CD4-positive, alpha-beta memory T cell (primary cell): ENCODE measurements at regions not wholly inside any gene's neighbourhood (a gene's known extent, or its start where the extent isn't known, plus 50 kb on each side); places are given as distances from the start of the nearest gene placed in this dataset.

Experiments used
- CTCF ChIA-PET: fragments of 350-600 bp; sonication (Branson Sonifier 250); formaldehyde crosslinking; loops from one replicate; lab custom pipeline; 2021; ENCODE audit warnings: inconsistent platforms; ENCODE audit not compliant: partially characterized antibody; lab: Charles Lee
- POLR2A ChIA-PET: fragments of 350-600 bp; sonication (Branson Sonifier 250); formaldehyde crosslinking; loops from one replicate; lab custom pipeline; 2021; ENCODE audit not compliant: partially characterized antibody; lab: Charles Lee
- DNase-seq, 5 donors: peaks; one replicate each; pipeline versions ENCODE4 v3.0.0 to v3.0.0-alpha.2; 2020 to 2022; ENCODE audit warnings: mixed read lengths in 1 of 5
- H3K27ac ChIP-seq: one replicate; pipeline ENCODE4 v1.7.0; 2013; ENCODE audit warnings: low read depth, low read length
- H3K27me3 ChIP-seq: 2 replicates; pipeline ENCODE4 v1.7.0; 2013; ENCODE audit warnings: mild to moderate bottlenecking, low read length, moderate library complexity; ENCODE audit not compliant: insufficient read depth
- H3K36me3 ChIP-seq: 2 replicates; pipeline ENCODE4 v1.7.0; 2013; ENCODE audit warnings: mild to moderate bottlenecking, low read length, moderate library complexity; ENCODE audit not compliant: insufficient read depth
- H3K4me1 ChIP-seq: 2 replicates; pipeline ENCODE4 v1.7.0; 2013; ENCODE audit warnings: mild to moderate bottlenecking, low read length, moderate library complexity; ENCODE audit not compliant: insufficient read depth
- H3K4me3 ChIP-seq, 2 donors: one replicate each; pipeline ENCODE4 v1.7.0; 2013; ENCODE audit warnings: low read length in 2 of 2, mild to moderate bottlenecking in 1 of 2
- H3K9me3 ChIP-seq, 2 donors: one replicate each; pipeline ENCODE4 v1.7.0; 2013; ENCODE audit warnings: low read length in 2 of 2, control low read depth in 1 of 2; ENCODE audit not compliant: control insufficient read depth in 1 of 2
- H3K27ac Mint-ChIP-seq, 7 donors: one replicate each; pipeline ENCODE4 v1.8.0; 2020 to 2021; ENCODE audit warnings: mixed read lengths in 7 of 7, mild to moderate bottlenecking in 6 of 7, inconsistent platforms in 3 of 7, moderate library complexity in 3 of 7
- H3K27me3 Mint-ChIP-seq, 2 donors: one replicate each; pipeline ENCODE4 v1.8.0; 2020 to 2021; ENCODE audit warnings: mixed read lengths in 2 of 2
- H3K36me3 Mint-ChIP-seq, 2 donors: one replicate each; pipeline ENCODE4 v1.8.0; 2020 to 2021; ENCODE audit warnings: mixed read lengths in 2 of 2, inconsistent platforms in 1 of 2, mild to moderate bottlenecking in 1 of 2
- H3K4me1 Mint-ChIP-seq, 4 donors: one replicate each; pipeline ENCODE4 v1.8.0; 2020 to 2021; ENCODE audit warnings: mixed read lengths in 4 of 4, mild to moderate bottlenecking in 1 of 4
- H3K4me3 Mint-ChIP-seq, 8 donors: one replicate each; pipeline ENCODE4 v1.8.0; 2020 to 2021; ENCODE audit warnings: mixed read lengths in 8 of 8, mild to moderate bottlenecking in 7 of 8, moderate library complexity in 6 of 8, inconsistent platforms in 3 of 8
- H3K9me3 Mint-ChIP-seq, 8 donors: one replicate each; pipeline ENCODE4 v1.8.0; 2020 to 2021; ENCODE audit warnings: mixed read lengths in 8 of 8, mild to moderate bottlenecking in 5 of 8, inconsistent platforms in 3 of 8, moderate library complexity in 1 of 8
- intact Hi-C: fragments of 100-400 bp; cut with micrococcal nuclease; formaldehyde crosslinking; loops from one replicate; pipeline ENCODE4 v1.15.1; 2023

- ChIA-PET CTCF (no interaction called here), POLR2A (no interaction called here)
- Mint-ChIP-seq H3K36me3 (peaks cover 0 to 2% of the 10 kb centered on the region in 2 donors), H3K4me3 (no peak overlapping the region), H3K9me3 (peaks cover 0 to 3% (median 0%) of the 10 kb centered on the region in 8 donors), H3K4me1 (peaks cover 5 to 19% (median 9%) of the 10 kb centered on the region in 4 donors), H3K27me3 (no peaks in the 10 kb centered on the region), H3K27ac (no peak overlapping the region)
- Histone ChIP-seq H3K36me3 (no peaks in the 10 kb centered on the region), H3K27me3 (no peaks in the 10 kb centered on the region), H3K27ac (no peak overlapping the region), H3K4me1 (peaks cover 4% of the 10 kb centered on the region), H3K4me3 (no peak overlapping the region), H3K9me3 (no peaks in the 10 kb centered on the region)
- intact Hi-C loops = no loop called here
- no peak for DNase-seq
Observed at GRCh38 chr13:50599927-50600326, 243.6 kb downstream of the DLEU7 start.

- Histone ChIP-seq H3K4me1 (peaks cover 9% of the 10 kb centered on the region), H3K27ac (no peak overlapping the region), H3K4me3 (no peak overlapping the region), H3K9me3 (no peaks in the 10 kb centered on the region), H3K36me3 (no peaks in the 10 kb centered on the region), H3K27me3 (no peaks in the 10 kb centered on the region)
- Mint-ChIP-seq H3K4me1 (peaks cover 9 to 18% (median 13%) of the 10 kb centered on the region in 4 donors), H3K27ac (no peak overlapping the region), H3K9me3 (peaks cover 0 to 3% (median 0%) of the 10 kb centered on the region in 8 donors), H3K27me3 (peaks cover 0 to 7% of the 10 kb centered on the region in 2 donors), H3K36me3 (no peaks in the 10 kb centered on the region), H3K4me3 (no peak overlapping the region)
- no peak for DNase-seq
- POLR2A ChIA-PET = no interaction called here
- CTCF ChIA-PET = no interaction called here
- intact Hi-C loops = no loop called here
Observed at GRCh38 chr13:50608370-50608769, 235.1 kb downstream of the DLEU7 start.

- ChIA-PET POLR2A (no interaction called here), CTCF (no interaction called here)
- Histone ChIP-seq H3K27ac (no peak overlapping the region), H3K4me3 (no peak overlapping the region), H3K27me3 (no peaks in the 10 kb centered on the region), H3K36me3 (no peaks in the 10 kb centered on the region), H3K9me3 (no peaks in the 10 kb centered on the region), H3K4me1 (peaks cover 9% of the 10 kb centered on the region)
- no peak overlapping the region for H3K4me3 Mint-ChIP-seq
- H3K4me1 Mint-ChIP-seq = peaks cover 9 to 18% (median 13%) of the 10 kb centered on the region in 4 donors
- H3K9me3 Mint-ChIP-seq = no peaks in the 10 kb centered on the region
- intact Hi-C loops = no loop called here
- H3K27me3 Mint-ChIP-seq = peaks cover 0 to 7% of the 10 kb centered on the region in 2 donors
- H3K36me3 Mint-ChIP-seq = no peaks in the 10 kb centered on the region
- no peak for DNase-seq
- no peak overlapping the region for H3K27ac Mint-ChIP-seq
Observed at GRCh38 chr13:50609011-50609410, 234.5 kb downstream of the DLEU7 start.

GRCh38 chr13:50610238-50610637 is 233.3 kb downstream of the DLEU7 start:
- Mint-ChIP-seq H3K4me3 (no peak overlapping the region), H3K27ac (no peak overlapping the region), H3K9me3 (no peaks in the 10 kb centered on the region), H3K4me1 (peaks cover 9 to 18% (median 13%) of the 10 kb centered on the region in 4 donors), H3K27me3 (peaks cover 0 to 8% of the 10 kb centered on the region in 2 donors), H3K36me3 (no peaks in the 10 kb centered on the region)
- H3K27ac ChIP-seq = no peak overlapping the region
- DNase-seq = no peak
- CTCF ChIA-PET = no interaction called here
- no peaks in the 10 kb centered on the region for H3K9me3 ChIP-seq
- no peaks in the 10 kb centered on the region for H3K36me3 ChIP-seq
- no peaks in the 10 kb centered on the region for H3K27me3 ChIP-seq
- H3K4me1 ChIP-seq = peaks cover 9% of the 10 kb centered on the region
- intact Hi-C loops = no loop called here
- no peak overlapping the region for H3K4me3 ChIP-seq
- POLR2A ChIA-PET = no interaction called here

GRCh38 chr13:50611117-50611781 is 232.2 kb downstream of the DLEU7 start:
- Histone ChIP-seq H3K36me3 (no peaks in the 10 kb centered on the region), H3K9me3 (no peaks in the 10 kb centered on the region), H3K4me1 (peaks cover 9% of the 10 kb centered on the region), H3K27ac (no peak overlapping the region), H3K27me3 (no peaks in the 10 kb centered on the region), H3K4me3 (no peak overlapping the region)
- CTCF ChIA-PET = no interaction called here
- peak; percentile 31 to 46 (median 37) for DNase-seq
- Mint-ChIP-seq H3K27me3 (peaks cover 0 to 8% of the 10 kb centered on the region in 2 donors), H3K4me3 (no peak overlapping the region), H3K9me3 (no peaks in the 10 kb centered on the region), H3K36me3 (no peaks in the 10 kb centered on the region), H3K27ac (peak overlapping the region in 1 of 7 donors; percentile 77), H3K4me1 (peaks cover 9 to 18% (median 13%) of the 10 kb centered on the region in 4 donors)
- POLR2A ChIA-PET = no interaction called here
- intact Hi-C loops = no loop called here

GRCh38 chr13:50612717-50613116 is 230.8 kb downstream of the DLEU7 start:
- H3K9me3 ChIP-seq = no peaks in the 10 kb centered on the region
- Mint-ChIP-seq H3K4me3 (no peak overlapping the region), H3K27ac (no peak overlapping the region), H3K9me3 (no peaks in the 10 kb centered on the region), H3K27me3 (peaks cover 0 to 8% of the 10 kb centered on the region in 2 donors), H3K4me1 (peaks cover 9 to 18% (median 15%) of the 10 kb centered on the region in 4 donors), H3K36me3 (no peaks in the 10 kb centered on the region)
- no peaks in the 10 kb centered on the region for H3K27me3 ChIP-seq
- H3K4me3 ChIP-seq = no peak overlapping the region
- no peak for DNase-seq
- CTCF ChIA-PET = interaction anchor here (1.1 kb wide), 1 partner anchor 15 kb away, joined by 3 read pairs; no protein-coding TSS in a partner anchor
- intact Hi-C loops = no loop called here
- H3K27ac ChIP-seq = no peak overlapping the region
- H3K4me1 ChIP-seq = peaks cover 9% of the 10 kb centered on the region
- no peaks in the 10 kb centered on the region for H3K36me3 ChIP-seq
- POLR2A ChIA-PET = no interaction called here

GRCh38 chr13:50613356-50613831 is 230.1 kb downstream of the DLEU7 start:
- Mint-ChIP-seq H3K36me3 (no peaks in the 10 kb centered on the region), H3K27ac (no peak overlapping the region), H3K4me1 (peaks cover 9 to 18% (median 15%) of the 10 kb centered on the region in 4 donors), H3K4me3 (no peak overlapping the region), H3K27me3 (peaks cover 0 to 8% of the 10 kb centered on the region in 2 donors), H3K9me3 (no peaks in the 10 kb centered on the region)
- H3K27me3 ChIP-seq = no peaks in the 10 kb centered on the region
- no peak overlapping the region for H3K27ac ChIP-seq
- no peak for DNase-seq
- POLR2A ChIA-PET = no interaction called here
- H3K9me3 ChIP-seq = no peaks in the 10 kb centered on the region
- intact Hi-C loops = no loop called here
- CTCF ChIA-PET = interaction anchor here (1.1 kb wide), 1 partner anchor 16 kb away, joined by 3 read pairs; no protein-coding TSS in a partner anchor
- peaks cover 9% of the 10 kb centered on the region for H3K4me1 ChIP-seq
- no peaks in the 10 kb centered on the region for H3K36me3 ChIP-seq
- H3K4me3 ChIP-seq = no peak overlapping the region
